ENCODE measurements at regions not wholly inside any gene's neighbourhood (a gene's known extent, or its start where the extent isn't known, plus 50 kb on each side); places are given as distances from the start of the nearest gene placed in this dataset.

DNA sequence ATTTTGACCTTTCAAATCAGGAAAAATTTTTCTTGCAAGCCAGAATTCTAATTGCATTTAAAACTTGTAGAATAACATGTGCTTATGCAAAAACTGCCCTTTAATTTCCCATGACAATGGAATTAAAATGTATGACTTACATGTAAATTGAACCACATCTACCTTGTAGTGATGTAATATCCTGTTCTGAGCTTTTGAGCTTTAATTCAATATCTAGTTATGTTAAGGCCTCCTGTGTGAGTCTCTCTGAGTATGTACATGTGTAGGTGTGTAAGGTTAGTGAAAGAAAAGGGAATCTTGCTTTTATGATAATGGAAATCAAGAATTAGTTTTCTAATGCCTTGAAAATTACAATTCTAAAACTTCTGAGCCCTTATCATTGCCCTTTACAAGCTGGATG, 344.8 kb upstream of the AKR1E2 start:
- H3K36me3 ChIP-seq (replicated peaks in 1 of 2; ENCODE audit: control extremely low read depth in 1 of 2, control insufficient read depth in 1 of 2, extremely low read depth in 1 of 2, insufficient read depth in 2 of 2, low read length in 1 of 2): no peaks in the 10 kb centered on the region
- no peaks in the 10 kb centered on the region for H3K79me2 ChIP-seq (ENCODE audit: control insufficient read depth, insufficient read depth, low read length)
- ATAC-seq (ENCODE audit: low read depth) (no peak), DNase-seq (no peak)
- no peak overlapping the region for H3K4me2 ChIP-seq (replicated peaks; ENCODE audit: low read depth, low read length, poor library complexity, severe bottlenecking)
- Mint-ChIP-seq H3K9me3 (ENCODE audit: insufficient read depth) (no peaks in the 10 kb centered on the region), H3K27me3 (peaks cover 2% of the 10 kb centered on the region), H3K4me1 (no peaks in the 10 kb centered on the region), H3K27ac (no peak overlapping the region), H3K4me3 (no peak overlapping the region)
- H3K4me1 ChIP-seq (ENCODE audit: control insufficient read depth in 2 of 2, insufficient read depth in 2 of 2, low read length in 2 of 2): no peaks in the 10 kb centered on the region
- ChIA-PET CTCF (no interaction called here), POLR2A (no interaction called here)
- TF ChIP-seq EZH2 (IDR thresholded peaks at IDR 0.05; ENCODE audit: borderline replicate concordance, insufficient read depth, low read depth, low read length, poor library complexity, severe bottlenecking): no peak
- TF ChIP-seq, protein P1, sequence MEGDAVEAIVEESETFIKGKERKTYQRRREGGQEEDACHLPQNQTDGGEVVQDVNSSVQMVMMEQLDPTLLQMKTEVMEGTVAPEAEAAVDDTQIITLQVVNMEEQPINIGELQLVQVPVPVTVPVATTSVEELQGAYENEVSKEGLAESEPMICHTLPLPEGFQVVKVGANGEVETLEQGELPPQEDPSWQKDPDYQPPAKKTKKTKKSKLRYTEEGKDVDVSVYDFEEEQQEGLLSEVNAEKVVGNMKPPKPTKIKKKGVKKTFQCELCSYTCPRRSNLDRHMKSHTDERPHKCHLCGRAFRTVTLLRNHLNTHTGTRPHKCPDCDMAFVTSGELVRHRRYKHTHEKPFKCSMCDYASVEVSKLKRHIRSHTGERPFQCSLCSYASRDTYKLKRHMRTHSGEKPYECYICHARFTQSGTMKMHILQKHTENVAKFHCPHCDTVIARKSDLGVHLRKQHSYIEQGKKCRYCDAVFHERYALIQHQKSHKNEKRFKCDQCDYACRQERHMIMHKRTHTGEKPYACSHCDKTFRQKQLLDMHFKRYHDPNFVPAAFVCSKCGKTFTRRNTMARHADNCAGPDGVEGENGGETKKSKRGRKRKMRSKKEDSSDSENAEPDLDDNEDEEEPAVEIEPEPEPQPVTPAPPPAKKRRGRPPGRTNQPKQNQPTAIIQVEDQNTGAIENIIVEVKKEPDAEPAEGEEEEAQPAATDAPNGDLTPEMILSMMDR (IDR thresholded peaks at IDR 0.05): no peak
- no peak overlapping the region for H2AFZ ChIP-seq (ENCODE audit: insufficient read depth, low read depth, low read length, poor library complexity, severe bottlenecking)
- H4K20me1 ChIP-seq (ENCODE audit: control insufficient read depth, insufficient read depth, low read length, poor library complexity, severe bottlenecking): no peaks in the 10 kb centered on the region
- no peak overlapping the region for H3K4me3 ChIP-seq (ENCODE audit: control extremely low read depth in 1 of 5, extremely low read depth in 1 of 5, insufficient read depth in 1 of 5, low read depth in 2 of 5, low read length in 4 of 5)
- peaks cover 0 to 4% (median 0%) of the 10 kb centered on the region in 3 donors for H3K9me3 ChIP-seq (ENCODE audit: control extremely low read depth in 1 of 3, control insufficient read depth in 2 of 3, insufficient read depth in 1 of 3, low read length in 2 of 3)
- no peak overlapping the region for H3K9ac ChIP-seq (ENCODE audit: low read length)
- H3K27ac ChIP-seq (ENCODE audit: low read length in 2 of 2): no peak overlapping the region
- intact Hi-C loops (cut with micrococcal nuclease): no loop called here
- H3K27me3 ChIP-seq (replicated peaks in 1 of 4; ENCODE audit: control extremely low read depth in 1 of 4, control insufficient read depth in 3 of 4, insufficient read depth in 4 of 4, low read length in 3 of 4): no peaks in the 10 kb centered on the region

DNA sequence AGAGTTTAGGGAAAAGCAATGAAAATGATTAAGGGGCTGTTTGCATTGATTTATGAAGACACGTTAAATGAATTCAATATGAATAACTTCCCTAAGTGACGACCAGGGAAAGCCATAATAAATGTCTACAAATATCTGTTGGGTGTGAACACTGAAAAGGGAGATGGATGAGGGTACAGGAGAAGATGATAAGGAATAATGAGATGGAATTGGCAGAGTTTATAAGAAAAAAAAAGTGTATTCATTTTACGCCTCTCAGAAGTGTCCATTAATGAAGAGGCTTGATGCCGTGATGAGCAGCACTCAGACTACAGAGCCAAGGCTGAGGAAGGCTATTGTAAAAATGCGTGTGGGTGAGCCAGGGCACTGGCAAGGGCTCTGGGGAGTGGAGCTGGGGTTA, 346.7 kb upstream of the AKR1E2 start:
- WGBS (ENCODE audit: insufficient coverage): 81% methylated on average over 3 of the region's 5 CpGs
- H3K27me3 Mint-ChIP-seq: peaks cover 8% of the 10 kb centered on the region
- DNase-seq (no peak), ATAC-seq (ENCODE audit: low read depth) (no peak)
- POLR2A ChIA-PET: no interaction called here
- H3K9me3 Mint-ChIP-seq (ENCODE audit: insufficient read depth): no peaks in the 10 kb centered on the region
- H3K4me3 ChIP-seq (ENCODE audit: control extremely low read depth in 1 of 5, extremely low read depth in 1 of 5, insufficient read depth in 1 of 5, low read depth in 2 of 5, low read length in 4 of 5): no peak overlapping the region
- H3K9ac ChIP-seq (ENCODE audit: low read length): no peak overlapping the region
- no peak overlapping the region for H3K27ac ChIP-seq (ENCODE audit: low read length in 2 of 2)
- H3K4me3 Mint-ChIP-seq: no peak overlapping the region
- H3K36me3 ChIP-seq (replicated peaks in 1 of 2; ENCODE audit: control extremely low read depth in 1 of 2, control insufficient read depth in 1 of 2, extremely low read depth in 1 of 2, insufficient read depth in 2 of 2, low read length in 1 of 2): no peaks in the 10 kb centered on the region
- H4K20me1 ChIP-seq (ENCODE audit: control insufficient read depth, insufficient read depth, low read length, poor library complexity, severe bottlenecking): no peaks in the 10 kb centered on the region
- H3K27ac Mint-ChIP-seq: no peak overlapping the region
- no peaks in the 10 kb centered on the region for H3K79me2 ChIP-seq (ENCODE audit: control insufficient read depth, insufficient read depth, low read length)
- H3K27me3 ChIP-seq (replicated peaks in 1 of 4; ENCODE audit: control extremely low read depth in 1 of 4, control insufficient read depth in 3 of 4, insufficient read depth in 4 of 4, low read length in 3 of 4): no peaks in the 10 kb centered on the region
- H3K4me1 Mint-ChIP-seq: no peaks in the 10 kb centered on the region
- H3K4me1 ChIP-seq (ENCODE audit: control insufficient read depth in 2 of 2, insufficient read depth in 2 of 2, low read length in 2 of 2): no peaks in the 10 kb centered on the region
- peaks cover 0 to 4% (median 0%) of the 10 kb centered on the region in 3 donors for H3K9me3 ChIP-seq (ENCODE audit: control extremely low read depth in 1 of 3, control insufficient read depth in 2 of 3, insufficient read depth in 1 of 3, low read length in 2 of 3)
- CTCF ChIA-PET: no interaction called here
- intact Hi-C loops (cut with micrococcal nuclease): no loop called here
- no peak overlapping the region for H3K4me2 ChIP-seq (replicated peaks; ENCODE audit: low read depth, low read length, poor library complexity, severe bottlenecking)
- H2AFZ ChIP-seq (ENCODE audit: insufficient read depth, low read depth, low read length, poor library complexity, severe bottlenecking): no peak overlapping the region
- TF ChIP-seq, protein P1 (IDR thresholded peaks at IDR 0.05): no peak
- no peak for TF ChIP-seq EZH2 (IDR thresholded peaks at IDR 0.05; ENCODE audit: borderline replicate concordance, insufficient read depth, low read depth, low read length, poor library complexity, severe bottlenecking)

Data from B cell (primary cell).